ENCODE measurements at regions not wholly inside any gene's neighbourhood (a gene's known extent, or its start where the extent isn't known, plus 50 kb on each side); places are given as distances from the start of the nearest gene placed in this dataset.
"Not testable (repeated sequence)": the region's sequence is repeated elsewhere in the genome, so short reads cannot be mapped to it uniquely, and the experiment has no call there.

- DNase-seq, result no peak
Observed at GRCh38 chr21:25485914-25486313, 121.4 kb downstream of the MRPL39 start.

GRCh38 chr21:25467896-25468295 is 139.4 kb downstream of the MRPL39 start:
- DNase-seq, result no peak

- not testable (repeated sequence) for DNase-seq
Observed at GRCh38 chr21:25467071-25467470, 140.2 kb downstream of the MRPL39 start.

GRCh38 chr21:25466470-25466869 is 140.8 kb downstream of the MRPL39 start:
- no peak for DNase-seq

- no peak for DNase-seq
Observed at GRCh38 chr21:25465263-25465662, 142.0 kb downstream of the MRPL39 start.

GRCh38 chr21:25464275-25464674 is 143.0 kb downstream of the MRPL39 start:
- no peak for DNase-seq

- DNase-seq, result no peak
Observed at GRCh38 chr21:25462517-25462971, 144.7 kb downstream of the MRPL39 start.

- no peak for DNase-seq
Observed at GRCh38 chr21:25461725-25462124, 145.6 kb downstream of the MRPL39 start.

GRCh38 chr21:25459993-25460392 is 147.3 kb downstream of the MRPL39 start:
- DNase-seq, result no peak

GRCh38 chr21:25459365-25459764 is 147.9 kb downstream of the MRPL39 start:
- DNase-seq, result no peak

- no peak for DNase-seq
Observed at GRCh38 chr21:25458484-25458883, 148.8 kb downstream of the MRPL39 start.

GRCh38 chr21:25457946-25458345 is 149.3 kb downstream of the MRPL39 start:
- DNase-seq, result no peak

GRCh38 chr21:25457411-25457810 is 149.9 kb downstream of the MRPL39 start:
- no peak for DNase-seq

- peak; percentile 54 for DNase-seq
Observed at GRCh38 chr21:25456672-25457071, 150.6 kb downstream of the MRPL39 start.

GRCh38 chr21:25453524-25453923 is 153.8 kb downstream of the MRPL39 start:
- DNase-seq, result no peak

GRCh38 chr21:25449950-25450349 is 157.3 kb downstream of the MRPL39 start:
- no peak for DNase-seq

GRCh38 chr21:25441835-25442234 is 165.4 kb downstream of the MRPL39 start:
- DNase-seq, result no peak

- not testable (repeated sequence) for DNase-seq
Observed at GRCh38 chr21:25437465-25437864, 169.8 kb downstream of the MRPL39 start.

- DNase-seq, result no peak
Observed at GRCh38 chr21:25428537-25428936, 178.7 kb downstream of the MRPL39 start.

GRCh38 chr21:25427828-25428227 is 179.5 kb downstream of the MRPL39 start:
- no peak for DNase-seq

GRCh38 chr21:25426580-25426979 is 180.7 kb downstream of the MRPL39 start:
- DNase-seq, result no peak

- no peak for DNase-seq
Observed at GRCh38 chr21:25425156-25425555, 182.1 kb downstream of the MRPL39 start.

GRCh38 chr21:25424634-25425033 is 182.6 kb downstream of the MRPL39 start:
- no peak for DNase-seq

GRCh38 chr21:25424048-25424447 is 183.2 kb downstream of the MRPL39 start:
- no peak for DNase-seq

All from CD4-positive, alpha-beta T cell treated with Interleukin-15 for 1 hour (primary cell).